Mesodermal cell (in vitro differentiated cells): ENCODE measurements at regions not wholly inside any gene's neighbourhood (a gene's known extent, or its start where the extent isn't known, plus 50 kb on each side); places are given as distances from the start of the nearest gene placed in this dataset.

Experiments used
- H3K27ac ChIP-seq: 2 replicates; pipeline ENCODE4 v1.7.0; 2013; ENCODE audit warnings: mild to moderate bottlenecking, low read depth, low read length, moderate library complexity; ENCODE audit not compliant: severe bottlenecking
- H3K36me3 ChIP-seq: 2 replicates; pipeline ENCODE4 v1.7.1; 2013; ENCODE audit warnings: mild to moderate bottlenecking, low read length, moderate library complexity; ENCODE audit not compliant: control insufficient read depth, insufficient read depth
- H3K4me1 ChIP-seq: one replicate; pipeline ENCODE4 v1.7.1; 2013; ENCODE audit warnings: mild to moderate bottlenecking, low read length; ENCODE audit not compliant: insufficient read depth, control insufficient read depth, poor library complexity, severe bottlenecking
- H3K4me3 ChIP-seq: 2 replicates; pipeline ENCODE4 v1.7.0; 2013; ENCODE audit warnings: low read length, control low read depth, mild to moderate bottlenecking; ENCODE audit not compliant: insufficient read depth, poor library complexity, severe bottlenecking; ENCODE audit errors: extremely low read depth
- H3K9me3 ChIP-seq: 2 replicates; pipeline ENCODE4 v1.7.1; 2013; ENCODE audit warnings: mild to moderate bottlenecking, low read length, moderate library complexity; ENCODE audit not compliant: control insufficient read depth
- WGBS, 2 experiments: methylation state at CpG; one replicate each; pipeline ENCODE4 v1.1.5; 2013; ENCODE audit warnings: missing lambda C conversion rate in 2 of 2; ENCODE audit not compliant: insufficient coverage in 2 of 2; 5-methylcytosine and 5-hydroxymethylcytosine counted together

- Histone ChIP-seq H3K36me3 (no peaks in the 10 kb centered on the region), H3K27ac (no peak overlapping the region), H3K9me3 (no peaks in the 10 kb centered on the region), H3K4me1 (peaks cover 8% of the 10 kb centered on the region), H3K4me3 (no peak overlapping the region)
- 49 to 70% methylated on average over 3 to 4 of the region's 6 CpGs for whole genome bisulfite sequencing, 2 experiments
Measured at GRCh38 chr14:97185186-97185585, 388.0 kb downstream of the VRK1 start.

GRCh38 chr14:97187916-97188315 is 390.7 kb downstream of the VRK1 start:
- no CpG with 5 or more reads among the region's 2 CpGs for WGBS, 2 experiments
- no peaks in the 10 kb centered on the region for H3K9me3 ChIP-seq
- H3K27ac ChIP-seq, result no peak overlapping the region
- no peaks in the 10 kb centered on the region for H3K4me1 ChIP-seq
- no peak overlapping the region for H3K4me3 ChIP-seq
- no peaks in the 10 kb centered on the region for H3K36me3 ChIP-seq

GRCh38 chr14:97196336-97196735 is 399.2 kb downstream of the VRK1 start:
- WGBS, 2 experiments, result 86 to 92% methylated on average over 2 to 4 of the region's 4 CpGs
- no peaks in the 10 kb centered on the region for H3K36me3 ChIP-seq
- no peak overlapping the region for H3K27ac ChIP-seq
- H3K9me3 ChIP-seq, result no peaks in the 10 kb centered on the region
- H3K4me3 ChIP-seq, result no peak overlapping the region
- H3K4me1 ChIP-seq, result no peaks in the 10 kb centered on the region

- no peak overlapping the region for H3K4me3 ChIP-seq
- H3K9me3 ChIP-seq, result no peaks in the 10 kb centered on the region
- H3K36me3 ChIP-seq, result no peaks in the 10 kb centered on the region
- no peaks in the 10 kb centered on the region for H3K4me1 ChIP-seq
- H3K27ac ChIP-seq, result no peak overlapping the region
Measured at GRCh38 chr14:97198813-97199212, 401.6 kb downstream of the VRK1 start.

- no peaks in the 10 kb centered on the region for H3K9me3 ChIP-seq
- H3K27ac ChIP-seq, result no peak overlapping the region
- 66% methylated on average over 3 of the region's 4 CpGs; no CpG with 5 or more reads in 1 of the 2 experiments for WGBS, 2 experiments
- H3K36me3 ChIP-seq, result no peaks in the 10 kb centered on the region
- no peak overlapping the region for H3K4me3 ChIP-seq
- no peaks in the 10 kb centered on the region for H3K4me1 ChIP-seq
Measured at GRCh38 chr14:97200245-97200644, 403.1 kb downstream of the VRK1 start.

- H3K9me3 ChIP-seq, result no peaks in the 10 kb centered on the region
- H3K4me3 ChIP-seq, result no peak overlapping the region
- no peak overlapping the region for H3K27ac ChIP-seq
- H3K4me1 ChIP-seq, result no peaks in the 10 kb centered on the region
- WGBS, 2 experiments, result 88 to 91% methylated on average over 6 to 7 of the region's 11 CpGs
- H3K36me3 ChIP-seq, result no peaks in the 10 kb centered on the region
Measured at GRCh38 chr14:97206916-97207315, 409.7 kb downstream of the VRK1 start.

- H3K9me3 ChIP-seq, result no peaks in the 10 kb centered on the region
- no peak overlapping the region for H3K4me3 ChIP-seq
- H3K36me3 ChIP-seq, result no peaks in the 10 kb centered on the region
- H3K4me1 ChIP-seq, result no peaks in the 10 kb centered on the region
- no CpG with 5 or more reads among the region's 1 CpG for WGBS, 2 experiments
- no peak overlapping the region for H3K27ac ChIP-seq
Measured at GRCh38 chr14:97210202-97210601, 413.0 kb downstream of the VRK1 start.

- Histone ChIP-seq H3K4me1 (no peaks in the 10 kb centered on the region), H3K36me3 (no peaks in the 10 kb centered on the region), H3K27ac (no peak overlapping the region), H3K9me3 (no peaks in the 10 kb centered on the region), H3K4me3 (no peak overlapping the region)
- WGBS, 2 experiments, result 100% methylated on average over 1 to 2 of the region's 2 CpGs
Measured at GRCh38 chr14:97212399-97212798, 415.2 kb downstream of the VRK1 start.

- 85% methylated on average over 3 to 4 of the region's 4 CpGs for WGBS, 2 experiments
- Histone ChIP-seq H3K4me3 (no peak overlapping the region), H3K36me3 (no peaks in the 10 kb centered on the region)
Measured at GRCh38 chr14:97213720-97214119, 416.5 kb downstream of the VRK1 start.

GRCh38 chr14:97215263-97215969 is 418.2 kb downstream of the VRK1 start:
- WGBS, 2 experiments, result 100% methylated on average over 1 of the region's 4 CpGs; no CpG with 5 or more reads in 1 of the 2 experiments
- Histone ChIP-seq H3K4me3 (no peak overlapping the region), H3K9me3 (no peaks in the 10 kb centered on the region), H3K27ac (no peak overlapping the region), H3K4me1 (no peaks in the 10 kb centered on the region), H3K36me3 (no peaks in the 10 kb centered on the region)

More at GRCh38 chr14:97213720-97214119, 416.5 kb downstream of the VRK1 start:
- no peaks in the 10 kb centered on the region for H3K4me1 ChIP-seq
- no peak overlapping the region for H3K27ac ChIP-seq
- H3K9me3 ChIP-seq, result no peaks in the 10 kb centered on the region

GRCh38 chr14:97217111-97217885 is 420.1 kb downstream of the VRK1 start:
- Histone ChIP-seq H3K36me3 (no peaks in the 10 kb centered on the region), H3K4me3 (no peak overlapping the region), H3K27ac (no peak overlapping the region), H3K4me1 (no peaks in the 10 kb centered on the region), H3K9me3 (no peaks in the 10 kb centered on the region)
- WGBS, 2 experiments, result 76 to 93% methylated on average over 6 to 8 of the region's 12 CpGs
